Transverse colon (tissue), 4 donors: ENCODE measurements at regions not wholly inside any gene's neighbourhood (a gene's known extent, or its start where the extent isn't known, plus 50 kb on each side); places are given as distances from the start of the nearest gene placed in this dataset.

Source experiments
- EP300 ChIP-seq: sonication (generic); formaldehyde crosslinking; IDR thresholded peaks from one replicate; pipeline ENCODE4 v1.6.1; 2017; ENCODE audit warnings: antibody characterized with exemption, low read depth
- POLR2A ChIP-seq: fragments of 450-650 bp; IDR thresholded peaks from one replicate; pipeline ENCODE4 v1.6.1; 2016; ENCODE audit warnings: antibody characterized with exemption, mild to moderate bottlenecking, moderate library complexity
- POLR2AphosphoS5 ChIP-seq, 3 donors: sonication (generic); formaldehyde crosslinking; IDR thresholded peaks; one replicate each; pipeline ENCODE4 v1.6.1; 2016; ENCODE audit warnings: antibody characterized with exemption in 3 of 3
- TF ChIP-seq, protein P1 (sequence below), 5 experiments: fragments of 200-600 bp in 3 of 5; fragments of 450-650 bp in 2 of 5; sonication (generic) in 3 of 5; IDR thresholded peaks; 1 replicate in 2 of 5; 2 replicates in 3 of 5; pipeline ENCODE4 v1.5.1; 2016 to 2017; ENCODE audit warnings: antibody characterized with exemption in 5 of 5, inconsistent platforms in 3 of 5, mild to moderate bottlenecking in 2 of 5, moderate library complexity in 1 of 5

DNA sequence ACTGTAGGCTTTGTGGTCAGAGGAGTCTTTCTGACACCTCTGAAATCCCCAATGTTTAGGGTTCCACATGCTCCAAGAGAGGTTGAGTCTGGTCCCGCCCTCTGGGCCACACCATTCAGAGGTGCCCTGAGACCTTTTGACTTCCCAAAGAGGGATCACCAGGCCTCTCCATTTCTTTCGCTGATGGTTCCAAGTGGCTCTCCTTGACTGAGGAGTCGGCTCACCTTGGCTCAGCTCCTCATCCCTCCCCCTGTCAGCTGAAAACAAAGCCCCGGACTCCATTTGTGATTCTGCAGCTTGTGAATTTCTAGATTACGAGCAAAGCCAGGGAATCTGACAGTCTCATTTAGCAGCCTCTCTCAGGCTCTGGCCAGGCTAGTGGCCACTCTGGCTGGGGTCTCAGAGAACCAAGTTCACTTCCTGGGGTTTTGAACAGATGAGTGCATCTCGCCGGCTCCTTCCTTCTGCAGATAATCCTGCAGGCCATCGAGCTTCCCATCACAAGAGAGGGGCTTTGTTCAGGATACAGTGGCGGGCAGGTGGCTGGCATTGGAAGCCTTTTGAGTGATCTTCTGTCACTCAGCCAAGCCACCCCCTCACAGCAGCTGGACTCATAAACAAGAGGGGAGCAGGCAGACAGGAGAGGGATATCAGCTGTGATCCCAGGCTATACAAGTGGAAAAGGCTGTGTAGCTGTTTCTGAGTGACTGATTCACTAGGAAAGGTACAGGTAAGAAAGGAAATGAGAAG lies 102.9 kb downstream of the TRIM29 start:
- TF ChIP-seq POLR2A: no peak
- TF ChIP-seq POLR2AphosphoS5 (IDR thresholded peaks at IDR 0.05): no peak
- TF ChIP-seq, protein P1, sequence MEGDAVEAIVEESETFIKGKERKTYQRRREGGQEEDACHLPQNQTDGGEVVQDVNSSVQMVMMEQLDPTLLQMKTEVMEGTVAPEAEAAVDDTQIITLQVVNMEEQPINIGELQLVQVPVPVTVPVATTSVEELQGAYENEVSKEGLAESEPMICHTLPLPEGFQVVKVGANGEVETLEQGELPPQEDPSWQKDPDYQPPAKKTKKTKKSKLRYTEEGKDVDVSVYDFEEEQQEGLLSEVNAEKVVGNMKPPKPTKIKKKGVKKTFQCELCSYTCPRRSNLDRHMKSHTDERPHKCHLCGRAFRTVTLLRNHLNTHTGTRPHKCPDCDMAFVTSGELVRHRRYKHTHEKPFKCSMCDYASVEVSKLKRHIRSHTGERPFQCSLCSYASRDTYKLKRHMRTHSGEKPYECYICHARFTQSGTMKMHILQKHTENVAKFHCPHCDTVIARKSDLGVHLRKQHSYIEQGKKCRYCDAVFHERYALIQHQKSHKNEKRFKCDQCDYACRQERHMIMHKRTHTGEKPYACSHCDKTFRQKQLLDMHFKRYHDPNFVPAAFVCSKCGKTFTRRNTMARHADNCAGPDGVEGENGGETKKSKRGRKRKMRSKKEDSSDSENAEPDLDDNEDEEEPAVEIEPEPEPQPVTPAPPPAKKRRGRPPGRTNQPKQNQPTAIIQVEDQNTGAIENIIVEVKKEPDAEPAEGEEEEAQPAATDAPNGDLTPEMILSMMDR (IDR thresholded peaks at IDR 0.05): no peak
- no peak for TF ChIP-seq EP300
